GM12865 (cell line): ENCODE measurements at regions not wholly inside any gene's neighbourhood (a gene's known extent, or its start where the extent isn't known, plus 50 kb on each side); places are given as distances from the start of the nearest gene placed in this dataset.

Source experiments
- DNase-seq: peaks from one replicate; pipeline ENCODE4 v3.0.0; 2010; ENCODE audit warnings: low read depth
- H3K4me3 ChIP-seq: 2 replicates; pipeline ENCODE4 v1.5.1; 2011; ENCODE audit warnings: mild to moderate bottlenecking, low read depth, low read length, control low read depth
- TF ChIP-seq, protein P1 (sequence below): IDR thresholded peaks from 2 replicates; pipeline ENCODE4 v1.5.1; 2011; ENCODE audit warnings: low read length, control low read depth, low read depth, inconsistent platforms; ENCODE audit not compliant: insufficient read depth; ENCODE audit errors: missing control alignments

DNA sequence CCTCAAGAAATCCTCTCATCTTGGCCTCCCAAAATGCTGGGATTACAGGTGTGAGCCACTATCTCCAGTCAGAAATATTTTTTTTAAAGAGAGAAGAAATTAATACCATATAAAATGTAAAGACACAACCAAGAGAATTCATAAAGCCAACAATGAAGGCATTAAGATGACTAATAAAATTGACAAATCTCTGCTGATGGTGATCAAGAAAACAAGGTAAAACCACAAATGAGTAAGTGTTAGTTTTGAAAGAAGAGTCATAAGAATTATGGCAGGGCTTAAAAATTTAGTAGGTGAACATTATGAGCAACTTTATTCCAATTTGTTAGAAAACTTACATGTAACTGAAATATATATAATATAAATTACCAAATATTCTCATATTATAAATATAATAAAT lies 752.8 kb upstream of the CELF4 start:
- TF ChIP-seq, protein P1, sequence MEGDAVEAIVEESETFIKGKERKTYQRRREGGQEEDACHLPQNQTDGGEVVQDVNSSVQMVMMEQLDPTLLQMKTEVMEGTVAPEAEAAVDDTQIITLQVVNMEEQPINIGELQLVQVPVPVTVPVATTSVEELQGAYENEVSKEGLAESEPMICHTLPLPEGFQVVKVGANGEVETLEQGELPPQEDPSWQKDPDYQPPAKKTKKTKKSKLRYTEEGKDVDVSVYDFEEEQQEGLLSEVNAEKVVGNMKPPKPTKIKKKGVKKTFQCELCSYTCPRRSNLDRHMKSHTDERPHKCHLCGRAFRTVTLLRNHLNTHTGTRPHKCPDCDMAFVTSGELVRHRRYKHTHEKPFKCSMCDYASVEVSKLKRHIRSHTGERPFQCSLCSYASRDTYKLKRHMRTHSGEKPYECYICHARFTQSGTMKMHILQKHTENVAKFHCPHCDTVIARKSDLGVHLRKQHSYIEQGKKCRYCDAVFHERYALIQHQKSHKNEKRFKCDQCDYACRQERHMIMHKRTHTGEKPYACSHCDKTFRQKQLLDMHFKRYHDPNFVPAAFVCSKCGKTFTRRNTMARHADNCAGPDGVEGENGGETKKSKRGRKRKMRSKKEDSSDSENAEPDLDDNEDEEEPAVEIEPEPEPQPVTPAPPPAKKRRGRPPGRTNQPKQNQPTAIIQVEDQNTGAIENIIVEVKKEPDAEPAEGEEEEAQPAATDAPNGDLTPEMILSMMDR = no peak
- H3K4me3 ChIP-seq = no peak overlapping the region
- DNase-seq = no peak

DNA sequence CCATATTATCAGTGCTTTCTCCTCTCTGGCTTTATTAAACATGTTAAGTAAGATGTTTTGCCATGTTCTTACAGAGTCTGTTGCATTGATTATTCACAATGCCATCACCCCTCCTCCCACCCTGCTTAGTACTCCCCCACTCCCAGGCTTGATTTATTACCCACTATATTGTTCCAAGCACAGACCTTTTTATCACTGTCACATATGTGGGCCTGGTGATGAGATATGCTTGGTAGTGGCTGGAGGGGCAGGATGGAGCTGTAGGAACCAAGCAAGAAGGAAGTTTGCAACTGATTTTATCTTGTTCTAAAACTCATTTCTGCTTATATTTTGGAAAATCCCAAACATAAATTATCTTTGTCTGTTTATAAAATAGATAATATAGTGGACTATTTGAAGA lies 748.2 kb upstream of the CELF4 start:
- DNase-seq = no peak
- no peak overlapping the region for H3K4me3 ChIP-seq
- TF ChIP-seq, protein P1 = no peak

DNA sequence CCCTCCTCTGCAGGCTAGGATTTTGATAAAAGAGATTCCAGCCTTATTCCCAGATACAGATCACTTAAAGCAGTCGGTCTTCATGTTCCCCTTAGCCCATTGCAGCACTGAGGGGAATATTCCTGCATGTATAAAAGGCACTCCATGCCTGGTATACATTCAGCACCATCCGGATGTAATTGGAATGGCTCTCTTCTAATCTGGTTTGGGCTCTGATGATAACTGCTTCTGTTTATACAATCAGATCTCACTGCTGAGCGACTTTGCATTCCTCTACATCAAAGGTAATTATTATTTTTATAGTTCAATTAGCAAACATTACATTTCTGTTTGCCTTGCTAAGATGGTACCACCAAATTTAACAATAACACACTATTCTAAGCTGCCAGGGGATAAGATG lies 746.9 kb upstream of the CELF4 start:
- no peak overlapping the region for H3K4me3 ChIP-seq
- DNase-seq = no peak
- TF ChIP-seq, protein P1 = no peak

DNA sequence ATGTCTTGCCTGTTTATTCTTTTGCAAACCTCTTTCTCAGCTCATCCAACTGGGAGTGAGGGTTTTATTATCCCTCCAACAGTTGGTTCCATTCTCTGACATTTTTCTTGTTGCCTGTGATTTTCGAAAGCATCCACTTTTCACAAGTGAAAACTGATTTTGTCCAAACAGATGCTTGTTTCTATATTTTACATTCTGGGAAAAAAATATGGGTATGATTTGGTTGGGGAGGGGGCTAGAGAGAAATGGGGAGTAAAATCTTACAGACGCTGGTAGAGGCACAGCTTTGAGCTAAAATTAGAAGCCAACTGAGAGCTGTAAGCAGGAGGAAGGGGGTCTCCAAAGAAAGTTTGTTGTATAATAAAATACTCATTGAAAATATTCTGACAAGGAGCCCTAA lies 745.3 kb upstream of the CELF4 start:
- H3K4me3 ChIP-seq = no peak overlapping the region
- TF ChIP-seq, protein P1 = no peak
- DNase-seq = no peak

DNA sequence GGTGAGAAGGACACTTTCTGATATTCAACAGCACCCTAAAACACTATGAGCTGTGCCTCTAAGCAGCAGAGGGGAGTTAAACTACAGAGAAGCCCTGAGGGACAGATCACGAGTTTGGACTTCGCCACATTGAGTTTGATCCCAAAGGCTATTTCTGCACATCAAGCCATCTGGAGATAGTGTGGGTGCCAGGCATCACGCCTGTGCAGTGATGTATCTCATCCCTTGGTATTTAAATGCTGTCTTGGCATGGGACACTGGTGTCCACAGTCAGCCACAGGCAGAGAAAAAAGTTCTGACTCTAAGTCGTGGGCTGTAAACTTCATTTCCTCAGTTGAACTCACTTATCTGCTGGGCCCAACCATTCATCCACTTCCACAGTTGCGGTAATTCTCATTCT lies 742.3 kb upstream of the CELF4 start:
- no peak overlapping the region for H3K4me3 ChIP-seq
- TF ChIP-seq, protein P1 = no peak
- DNase-seq = no peak

DNA sequence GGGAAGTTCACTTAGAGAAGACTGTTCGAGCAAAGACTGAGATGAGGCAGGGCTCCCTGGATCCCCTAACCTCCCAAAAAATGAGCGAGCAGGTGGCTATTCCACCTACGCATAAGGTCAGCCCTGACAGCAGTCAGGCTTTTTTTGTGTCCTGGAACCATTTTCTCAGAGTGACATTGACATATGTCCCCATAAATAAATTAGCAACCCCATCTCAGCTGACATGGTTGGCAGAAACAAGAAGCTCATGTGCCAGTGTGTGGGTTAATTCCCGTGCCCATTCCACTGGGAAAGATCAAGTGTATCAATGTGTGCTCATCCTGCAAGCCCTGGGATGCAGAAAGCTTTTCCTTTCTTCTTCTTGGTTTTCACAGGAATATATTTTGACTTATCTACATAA lies 740.4 kb upstream of the CELF4 start:
- TF ChIP-seq, protein P1 = no peak
- no peak for DNase-seq
- no peak overlapping the region for H3K4me3 ChIP-seq

DNA sequence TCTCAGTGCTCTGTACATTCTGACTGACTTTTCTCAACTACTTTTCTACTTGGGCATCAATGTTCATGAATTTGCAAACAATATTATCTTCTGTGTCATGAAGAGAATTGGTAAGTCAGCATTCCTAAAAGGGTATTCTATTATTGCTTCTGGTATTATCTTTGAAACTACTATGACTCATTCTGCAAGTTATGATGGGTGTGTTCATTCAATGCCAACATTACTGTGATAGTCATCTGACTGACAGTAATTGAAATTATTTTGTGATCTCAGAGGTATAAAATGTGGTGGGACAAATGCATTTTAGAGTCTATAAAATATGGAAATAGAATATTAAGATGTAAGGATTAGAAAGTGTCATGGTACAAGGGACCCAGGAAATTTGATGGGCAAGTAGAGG lies 736.0 kb upstream of the CELF4 start:
- H3K4me3 ChIP-seq = no peak overlapping the region
- no peak for DNase-seq
- TF ChIP-seq, protein P1 = no peak
